ENCODE measurements at regions not wholly inside any gene's neighbourhood (a gene's known extent, or its start where the extent isn't known, plus 50 kb on each side); places are given as distances from the start of the nearest gene placed in this dataset.

DNA sequence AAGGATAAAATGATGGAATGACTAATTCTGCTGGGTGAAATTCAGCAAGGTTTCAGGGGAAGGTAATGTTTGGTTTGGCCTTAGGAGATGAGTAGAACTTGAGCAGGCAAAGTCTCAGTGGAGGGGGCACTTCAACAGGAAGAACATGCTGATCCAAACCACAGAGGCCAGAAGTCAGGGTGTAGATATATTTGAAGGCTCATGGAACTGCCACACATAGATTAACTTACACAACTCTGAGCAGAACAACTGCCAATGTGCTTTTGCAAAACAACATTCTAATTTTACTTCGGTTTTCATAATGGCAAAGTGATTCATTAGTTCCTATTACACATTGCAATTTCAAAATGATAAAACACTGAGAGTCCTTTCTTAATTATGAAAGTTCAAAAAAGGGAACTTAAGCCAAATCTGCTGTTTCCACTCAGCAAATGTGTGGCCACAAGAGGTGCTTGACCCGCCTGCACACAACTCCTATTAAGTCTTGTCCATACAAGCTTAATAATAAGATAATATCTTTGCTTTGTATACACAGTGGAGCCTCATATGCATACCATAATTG, 284.8 kb downstream of the MREG start (continued):
- no peak for TF ChIP-seq TAF7 (optimal IDR thresholded peaks at IDR 0.05; ENCODE audit: borderline replicate concordance, low read depth, low read length)
- TF ChIP-seq, protein P1, sequence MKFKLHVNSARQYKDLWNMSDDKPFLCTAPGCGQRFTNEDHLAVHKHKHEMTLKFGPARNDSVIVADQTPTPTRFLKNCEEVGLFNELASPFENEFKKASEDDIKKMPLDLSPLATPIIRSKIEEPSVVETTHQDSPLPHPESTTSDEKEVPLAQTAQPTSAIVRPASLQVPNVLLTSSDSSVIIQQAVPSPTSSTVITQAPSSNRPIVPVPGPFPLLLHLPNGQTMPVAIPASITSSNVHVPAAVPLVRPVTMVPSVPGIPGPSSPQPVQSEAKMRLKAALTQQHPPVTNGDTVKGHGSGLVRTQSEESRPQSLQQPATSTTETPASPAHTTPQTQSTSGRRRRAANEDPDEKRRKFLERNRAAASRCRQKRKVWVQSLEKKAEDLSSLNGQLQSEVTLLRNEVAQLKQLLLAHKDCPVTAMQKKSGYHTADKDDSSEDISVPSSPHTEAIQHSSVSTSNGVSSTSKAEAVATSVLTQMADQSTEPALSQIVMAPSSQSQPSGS (IDR thresholded peaks at IDR 0.05; ENCODE audit: low read length): no peak
- TF ChIP-seq SP1 (IDR thresholded peaks at IDR 0.05; ENCODE audit: low read depth, low read length): no peak
- TF ChIP-seq POU5F1 (IDR thresholded peaks at IDR 0.05; ENCODE audit: low read depth, low read length): no peak
- no peak for TF ChIP-seq RBBP5 (IDR thresholded peaks at IDR 0.05; ENCODE audit: borderline replicate concordance, low read depth, low read length)
- no peak for TF ChIP-seq YY1 (IDR thresholded peaks at IDR 0.05; ENCODE audit: low read depth, low read length)
- no peak for TF ChIP-seq CBX5 (IDR thresholded peaks at IDR 0.05; ENCODE audit: low read depth, low read length)
- no peak for TF ChIP-seq SP2 (IDR thresholded peaks at IDR 0.05; ENCODE audit: low read length)
- TF ChIP-seq MAFK (IDR thresholded peaks at IDR 0.05; ENCODE audit: low read depth, low read length): no peak
- TF ChIP-seq MAX (IDR thresholded peaks at IDR 0.05): no peak

Measured in H1 (cell line).